ENCODE measurements at regions not wholly inside any gene's neighbourhood (a gene's known extent, or its start where the extent isn't known, plus 50 kb on each side); places are given as distances from the start of the nearest gene placed in this dataset.

DNA sequence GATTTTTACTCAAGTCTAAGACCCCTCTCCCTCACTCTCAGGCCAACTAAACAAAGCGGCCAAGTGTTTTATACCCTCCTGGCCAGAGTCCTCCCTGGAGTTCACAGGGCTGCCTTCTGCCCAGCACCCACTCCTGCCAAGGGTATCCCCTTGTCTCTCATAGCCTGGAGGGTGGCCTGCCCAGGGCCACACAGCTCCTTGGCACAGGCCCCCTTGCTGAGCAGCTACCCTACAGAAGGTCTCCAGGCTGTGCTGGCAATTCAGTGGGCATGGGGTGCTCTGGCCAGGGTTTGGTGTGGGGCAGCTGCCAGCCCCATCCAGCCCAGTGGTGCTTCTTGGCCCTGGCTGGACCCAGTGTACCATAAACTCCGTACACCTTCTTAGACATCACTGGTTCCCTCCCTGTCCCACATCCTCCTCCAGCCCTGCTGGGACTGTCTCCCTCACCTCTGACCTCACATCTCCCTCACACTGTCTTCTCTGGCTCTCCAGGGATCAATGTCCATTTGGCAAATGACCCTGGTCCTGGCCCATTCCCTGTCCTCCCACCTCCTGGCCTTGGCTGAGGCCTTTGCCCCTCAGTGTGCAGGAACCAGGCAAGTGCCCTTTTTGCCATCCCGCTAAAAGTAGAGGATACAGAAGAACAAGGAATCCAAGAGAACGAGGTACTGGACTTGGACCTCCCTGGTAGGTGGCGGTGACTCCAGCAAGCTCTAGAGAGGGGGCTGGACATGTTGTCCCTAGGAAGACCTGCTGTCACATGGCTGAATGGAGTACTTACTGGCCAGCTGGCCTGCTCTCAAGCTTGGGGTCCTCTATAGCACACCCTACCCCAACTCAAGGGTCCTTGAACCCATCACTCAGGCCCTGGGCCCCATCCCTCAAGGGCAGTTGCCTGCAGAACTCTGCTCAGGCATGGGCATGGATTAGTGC is 50.0 kb upstream of the TRPM1 start:
- H3K4me3 ChIP-seq (ENCODE audit: control insufficient read depth, low read depth, low read length): no peak overlapping the region
- no peak for DNase-seq (ENCODE audit: low read depth)
- TF ChIP-seq, protein P1, sequence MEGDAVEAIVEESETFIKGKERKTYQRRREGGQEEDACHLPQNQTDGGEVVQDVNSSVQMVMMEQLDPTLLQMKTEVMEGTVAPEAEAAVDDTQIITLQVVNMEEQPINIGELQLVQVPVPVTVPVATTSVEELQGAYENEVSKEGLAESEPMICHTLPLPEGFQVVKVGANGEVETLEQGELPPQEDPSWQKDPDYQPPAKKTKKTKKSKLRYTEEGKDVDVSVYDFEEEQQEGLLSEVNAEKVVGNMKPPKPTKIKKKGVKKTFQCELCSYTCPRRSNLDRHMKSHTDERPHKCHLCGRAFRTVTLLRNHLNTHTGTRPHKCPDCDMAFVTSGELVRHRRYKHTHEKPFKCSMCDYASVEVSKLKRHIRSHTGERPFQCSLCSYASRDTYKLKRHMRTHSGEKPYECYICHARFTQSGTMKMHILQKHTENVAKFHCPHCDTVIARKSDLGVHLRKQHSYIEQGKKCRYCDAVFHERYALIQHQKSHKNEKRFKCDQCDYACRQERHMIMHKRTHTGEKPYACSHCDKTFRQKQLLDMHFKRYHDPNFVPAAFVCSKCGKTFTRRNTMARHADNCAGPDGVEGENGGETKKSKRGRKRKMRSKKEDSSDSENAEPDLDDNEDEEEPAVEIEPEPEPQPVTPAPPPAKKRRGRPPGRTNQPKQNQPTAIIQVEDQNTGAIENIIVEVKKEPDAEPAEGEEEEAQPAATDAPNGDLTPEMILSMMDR (conservative IDR thresholded peaks at IDR 0.05; ENCODE audit: control insufficient read depth, insufficient read depth, low read depth, low read length): no peak

DNA sequence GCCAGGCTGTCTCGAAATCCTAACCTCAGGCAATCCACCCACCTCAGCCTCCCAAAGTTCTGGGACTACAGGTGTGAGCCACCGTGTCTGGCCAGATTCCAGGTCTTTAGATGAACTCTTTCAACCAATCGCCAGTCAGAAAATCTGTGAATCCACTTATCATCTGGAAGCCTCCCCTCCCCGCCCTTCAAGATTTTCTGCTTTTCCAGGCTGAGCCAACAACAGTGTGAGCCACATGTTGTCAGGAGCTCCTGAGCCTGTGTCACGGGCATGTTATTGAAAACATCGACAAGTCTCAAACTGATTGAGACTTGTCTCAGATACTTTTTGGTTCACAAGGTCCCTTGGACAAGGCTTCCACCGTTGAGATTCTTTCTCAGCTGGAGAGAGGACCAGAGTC is 52.0 kb upstream of the TRPM1 start:
- TF ChIP-seq, protein P1 (conservative IDR thresholded peaks at IDR 0.05; ENCODE audit: control insufficient read depth, insufficient read depth, low read depth, low read length): no peak
- DNase-seq (ENCODE audit: low read depth): no peak
- no peak overlapping the region for H3K4me3 ChIP-seq (ENCODE audit: control insufficient read depth, low read depth, low read length)

DNA sequence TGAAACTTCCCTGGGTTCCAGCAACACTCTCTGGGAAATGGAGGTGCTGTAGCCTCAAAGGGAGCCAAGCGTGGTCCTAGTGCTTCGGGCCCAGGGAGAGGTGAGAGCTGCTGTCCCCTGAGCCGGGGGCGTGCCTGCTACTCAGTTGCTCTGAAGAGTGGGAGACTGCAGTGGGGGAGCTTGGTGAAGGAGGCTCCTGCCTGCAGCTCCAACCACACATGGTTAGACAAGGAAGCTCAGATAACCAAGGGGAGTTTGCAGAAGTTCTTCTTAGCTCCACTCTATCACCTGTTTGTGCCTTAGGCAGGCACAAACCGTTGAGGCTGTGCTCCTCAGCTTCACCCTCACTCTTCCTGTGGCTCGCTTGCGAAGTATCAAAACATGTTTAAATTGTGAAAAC is 53.6 kb upstream of the TRPM1 start:
- no peak for DNase-seq (ENCODE audit: low read depth)
- no peak overlapping the region for H3K4me3 ChIP-seq (ENCODE audit: control insufficient read depth, low read depth, low read length)
- TF ChIP-seq, protein P1 (conservative IDR thresholded peaks at IDR 0.05; ENCODE audit: control insufficient read depth, insufficient read depth, low read depth, low read length): no peak

DNA sequence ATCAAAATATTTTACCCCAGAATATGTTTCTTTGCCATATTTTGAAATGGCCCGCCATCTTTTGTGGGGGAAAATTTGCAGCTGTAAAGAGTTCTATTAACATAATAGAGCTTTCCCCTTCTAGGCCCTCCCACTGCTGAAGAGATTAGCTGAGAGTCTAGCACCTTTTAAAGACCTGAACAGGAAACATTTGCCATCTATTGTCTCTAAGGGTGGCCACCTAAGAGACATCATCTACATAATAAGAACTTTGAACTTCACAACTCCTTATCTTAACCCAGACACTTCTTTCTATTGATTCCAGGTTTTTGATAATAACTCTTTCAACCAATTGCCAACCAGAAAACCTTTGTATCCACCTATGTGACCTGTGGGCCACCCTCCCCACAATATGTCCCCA is 54.7 kb upstream of the TRPM1 start:
- TF ChIP-seq, protein P1 (conservative IDR thresholded peaks at IDR 0.05; ENCODE audit: control insufficient read depth, insufficient read depth, low read depth, low read length): no peak
- no peak overlapping the region for H3K4me3 ChIP-seq (ENCODE audit: control insufficient read depth, low read depth, low read length)

DNA sequence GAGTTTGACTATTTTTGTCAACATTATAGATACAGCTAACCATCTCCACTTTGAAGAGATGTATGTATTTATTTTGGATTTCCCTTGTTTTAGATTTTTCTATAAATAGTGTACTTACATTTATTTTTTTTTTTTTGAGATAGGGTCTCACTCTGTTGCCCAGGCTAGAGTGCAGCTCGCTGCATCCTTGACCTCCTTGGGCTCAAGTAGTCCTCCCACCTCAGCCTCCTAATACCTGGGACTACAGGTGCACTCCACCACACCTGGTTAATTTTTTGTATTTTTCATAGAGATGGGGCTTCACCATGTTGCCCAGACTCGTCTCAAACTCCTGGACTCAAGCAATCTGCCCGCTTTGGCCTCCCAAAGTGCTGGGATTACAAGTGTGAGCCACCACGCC is 55.3 kb upstream of the TRPM1 start:
- TF ChIP-seq, protein P1 (conservative IDR thresholded peaks at IDR 0.05; ENCODE audit: control insufficient read depth, insufficient read depth, low read depth, low read length): no peak
- no peak for DNase-seq (ENCODE audit: low read depth)

More for the DNA sequence above, 54.7 kb upstream of the TRPM1 start:
- no peak for DNase-seq (ENCODE audit: low read depth)

DNA sequence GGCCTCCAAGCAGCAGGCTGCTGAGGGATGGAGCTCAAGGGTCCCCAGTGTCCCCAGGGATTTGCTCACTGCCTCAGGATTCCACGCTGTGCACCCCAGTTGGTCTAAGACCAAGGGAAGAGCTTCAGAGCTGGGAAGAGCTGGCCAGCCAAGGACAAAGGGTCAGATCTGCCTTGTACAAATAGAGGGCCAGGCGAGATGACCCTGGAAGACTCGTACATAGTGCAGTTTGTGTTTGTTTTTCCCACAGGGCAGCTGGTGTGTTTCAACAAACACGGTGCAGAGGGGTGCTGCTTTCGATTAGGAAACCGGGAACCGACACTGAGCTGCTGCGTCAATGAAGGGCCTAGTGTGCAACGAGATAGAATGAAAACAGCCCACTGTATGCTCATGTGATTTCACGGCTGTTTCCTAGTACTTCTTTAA is 56.1 kb upstream of the TRPM1 start:
- DNase-seq (ENCODE audit: low read depth): no peak
- TF ChIP-seq, protein P1 (conservative IDR thresholded peaks at IDR 0.05; ENCODE audit: control insufficient read depth, insufficient read depth, low read depth, low read length): no peak
- H3K4me3 ChIP-seq (ENCODE audit: control insufficient read depth, low read depth, low read length): no peak overlapping the region

More for the DNA sequence above, 55.3 kb upstream of the TRPM1 start:
- H3K4me3 ChIP-seq (ENCODE audit: control insufficient read depth, low read depth, low read length): no peak overlapping the region

Data from fibroblast of mammary gland (primary cell).